C4-2B (cell line): ENCODE measurements at regions not wholly inside any gene's neighbourhood (a gene's known extent, or its start where the extent isn't known, plus 50 kb on each side); places are given as distances from the start of the nearest gene placed in this dataset.

ENCODE experiments used
- CTCF ChIP-seq: fragments of 450-650 bp; conservative IDR thresholded peaks from 2 replicates; pipeline ENCODE4 v1.5.1; 2017; ENCODE audit warnings: mild to moderate bottlenecking
- ZFX ChIP-seq: fragments of 450-650 bp; IDR thresholded peaks from 2 replicates; pipeline ENCODE4 v1.6.1; 2017

GRCh38 chr16:86814256-86814655, 235.9 kb downstream of the FOXL1 start:
- TF ChIP-seq CTCF (no peak), ZFX (no peak)
